Stromal cell of bone marrow (primary cell): ENCODE measurements at regions not wholly inside any gene's neighbourhood (a gene's known extent, or its start where the extent isn't known, plus 50 kb on each side); places are given as distances from the start of the nearest gene placed in this dataset.
"Not testable (repeated sequence)": the region's sequence is repeated elsewhere in the genome, so short reads cannot be mapped to it uniquely, and the experiment has no call there.

Source experiments
- DNase-seq: peaks from one replicate; pipeline ENCODE4 v3.0.0-alpha.2; 2012; ENCODE audit warnings: low read depth

DNA sequence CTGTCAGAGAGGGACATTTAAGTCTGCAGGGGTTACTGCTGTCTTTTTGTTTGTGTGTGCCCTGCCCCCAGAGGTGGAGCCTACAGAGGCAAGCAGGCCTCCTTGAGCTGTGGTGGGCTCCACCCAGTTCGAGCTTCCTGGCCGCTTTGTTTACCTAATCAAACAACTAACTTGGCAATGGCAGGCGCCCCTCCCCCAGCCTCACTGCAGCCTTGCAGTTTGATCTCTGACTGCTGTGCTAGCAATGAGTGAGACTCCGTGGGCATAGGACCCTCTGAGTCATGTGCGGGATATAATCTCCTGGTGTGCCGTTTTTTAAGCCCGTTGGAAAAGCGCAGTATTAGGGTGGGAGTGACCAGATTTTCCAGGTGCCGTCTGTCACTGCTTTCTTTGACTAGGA lies 216.8 kb upstream of the CDKN2B start:
- not testable (repeated sequence) for DNase-seq

DNA sequence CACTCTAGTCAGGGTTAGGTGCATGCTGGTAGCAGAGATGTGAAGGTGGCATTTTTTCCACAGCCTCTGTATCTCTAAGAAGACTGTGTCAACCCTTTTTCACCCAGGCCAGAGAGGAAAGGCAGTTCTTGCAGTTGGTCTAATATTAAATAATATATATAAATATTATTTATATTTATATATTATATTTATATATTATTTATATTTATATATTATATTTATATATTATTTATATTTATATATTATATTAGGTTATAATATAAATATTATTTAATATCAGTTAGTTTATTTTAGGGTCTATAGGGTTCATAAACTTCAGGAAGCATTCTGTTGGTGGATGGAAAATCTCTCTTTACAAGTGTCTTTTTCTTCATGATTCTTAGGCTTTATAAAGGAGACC lies 218.6 kb upstream of the DMRTA1 start:
- no peak for DNase-seq

DNA sequence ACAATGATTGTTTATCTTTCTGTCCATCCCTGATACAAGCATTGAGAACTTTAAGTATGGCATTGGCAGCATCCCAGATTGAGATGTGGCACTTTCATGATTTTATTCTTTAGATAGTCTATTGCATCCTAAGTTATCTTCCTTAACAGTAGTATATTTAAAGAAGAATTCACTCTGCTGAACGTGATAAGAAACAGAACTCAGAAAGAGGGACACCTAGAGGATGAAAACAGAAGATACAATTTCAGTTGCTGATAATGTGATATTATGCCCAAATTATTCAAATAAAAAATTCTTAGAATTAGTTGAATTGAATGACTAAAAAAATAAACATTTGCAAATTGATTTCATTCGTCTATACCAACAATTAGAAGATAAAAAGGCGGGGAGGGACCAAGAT lies 218.1 kb upstream of the DMRTA1 start:
- DNase-seq = no peak

DNA sequence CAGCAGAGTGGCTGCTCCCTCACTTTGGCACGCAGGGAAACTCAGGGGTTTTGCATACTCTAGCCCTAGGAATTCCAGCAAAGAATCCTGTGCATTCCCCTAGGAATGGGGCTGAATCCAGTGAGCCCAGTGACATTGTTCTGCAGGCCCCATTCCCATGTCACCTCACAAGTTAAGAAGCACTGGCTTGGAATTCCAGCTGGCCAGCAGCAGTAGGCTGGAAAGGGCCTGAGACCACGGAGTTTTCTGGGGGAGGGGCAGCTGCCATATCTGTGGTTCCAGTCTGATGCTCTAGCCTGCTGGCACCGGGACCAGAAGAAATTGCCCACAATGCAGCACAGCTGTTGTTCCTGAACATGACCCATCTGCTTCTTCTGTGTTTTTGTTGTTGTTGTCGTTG lies 217.6 kb upstream of the DMRTA1 start:
- DNase-seq = no peak

DNA sequence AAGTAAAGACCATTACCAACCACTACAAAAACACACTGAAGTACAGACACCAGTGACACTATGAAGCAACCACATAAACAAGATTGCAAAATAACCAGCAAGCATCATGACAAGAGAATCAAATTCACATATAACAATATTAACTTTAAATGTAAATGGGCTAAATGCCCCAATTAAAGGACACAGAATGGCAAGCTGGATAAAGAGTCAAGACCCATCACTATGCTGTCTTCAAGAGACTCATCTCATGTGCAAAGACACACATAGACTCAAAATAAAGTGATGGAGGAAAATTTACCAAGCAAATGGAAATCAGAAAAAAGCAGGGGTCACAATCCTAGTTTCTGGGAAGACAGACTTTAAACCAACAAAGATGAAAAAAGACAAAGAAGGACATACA lies 215.3 kb upstream of the DMRTA1 start:
- DNase-seq = not testable (repeated sequence)

DNA sequence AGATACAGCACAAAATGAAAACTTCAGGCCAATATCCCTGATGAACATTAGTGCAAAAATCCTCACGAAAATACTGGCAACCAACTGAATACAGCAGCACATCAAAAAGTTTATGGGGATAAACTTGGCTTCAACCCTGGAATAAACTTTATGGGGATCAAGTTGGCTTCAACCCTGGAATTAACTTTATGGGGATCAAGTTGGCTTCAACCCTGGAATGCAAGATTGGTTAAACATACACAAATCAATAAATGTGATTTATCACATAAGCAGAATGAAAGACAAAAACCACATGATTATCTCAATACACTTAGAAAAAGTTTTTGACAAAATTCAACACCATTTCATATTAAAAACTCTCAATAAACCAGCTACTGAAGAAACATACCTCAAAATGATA lies 213.7 kb upstream of the DMRTA1 start:
- DNase-seq = no peak

DNA sequence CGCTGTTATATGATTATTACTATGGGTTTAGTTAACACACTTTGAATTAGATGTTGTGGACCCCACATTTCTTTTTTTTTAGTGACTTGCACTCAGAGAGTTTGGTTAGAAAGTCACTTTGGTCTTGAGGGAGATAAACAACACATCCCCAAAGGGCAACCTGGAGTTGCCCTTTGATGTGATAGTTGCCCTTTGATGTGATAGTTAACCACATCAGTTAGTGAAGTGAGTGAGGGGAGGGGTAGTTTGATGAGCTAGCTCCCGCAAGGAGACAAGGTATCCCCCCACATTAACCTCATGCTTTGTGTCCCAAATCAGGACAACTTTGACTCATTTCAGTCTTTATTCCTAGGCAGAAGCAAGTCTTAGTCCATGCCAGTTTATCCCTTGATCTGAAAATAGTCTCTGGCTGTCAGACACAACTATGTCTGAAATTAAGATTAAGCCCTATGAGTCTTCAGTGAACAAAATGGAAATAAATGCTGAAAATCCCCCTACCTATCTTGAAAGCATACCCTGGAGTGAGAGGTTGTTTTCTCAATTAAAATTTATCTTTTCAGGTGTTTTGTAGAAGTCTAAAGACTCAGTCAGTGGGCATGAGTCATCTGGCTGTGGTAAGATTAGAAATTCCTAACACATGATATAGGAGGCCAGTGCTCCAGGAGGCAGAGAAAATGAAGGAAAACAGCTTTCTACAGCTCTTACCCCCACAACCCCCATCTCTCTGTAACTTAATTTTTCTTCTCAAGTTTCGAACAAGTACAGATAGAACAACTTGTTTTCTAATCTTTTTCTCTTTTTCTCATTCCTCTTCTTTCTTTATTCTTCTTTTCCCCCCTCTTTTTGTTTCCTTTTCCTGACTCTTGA lies 208.9 kb upstream of the DMRTA1 start:
- DNase-seq = peak; percentile 53

DNA sequence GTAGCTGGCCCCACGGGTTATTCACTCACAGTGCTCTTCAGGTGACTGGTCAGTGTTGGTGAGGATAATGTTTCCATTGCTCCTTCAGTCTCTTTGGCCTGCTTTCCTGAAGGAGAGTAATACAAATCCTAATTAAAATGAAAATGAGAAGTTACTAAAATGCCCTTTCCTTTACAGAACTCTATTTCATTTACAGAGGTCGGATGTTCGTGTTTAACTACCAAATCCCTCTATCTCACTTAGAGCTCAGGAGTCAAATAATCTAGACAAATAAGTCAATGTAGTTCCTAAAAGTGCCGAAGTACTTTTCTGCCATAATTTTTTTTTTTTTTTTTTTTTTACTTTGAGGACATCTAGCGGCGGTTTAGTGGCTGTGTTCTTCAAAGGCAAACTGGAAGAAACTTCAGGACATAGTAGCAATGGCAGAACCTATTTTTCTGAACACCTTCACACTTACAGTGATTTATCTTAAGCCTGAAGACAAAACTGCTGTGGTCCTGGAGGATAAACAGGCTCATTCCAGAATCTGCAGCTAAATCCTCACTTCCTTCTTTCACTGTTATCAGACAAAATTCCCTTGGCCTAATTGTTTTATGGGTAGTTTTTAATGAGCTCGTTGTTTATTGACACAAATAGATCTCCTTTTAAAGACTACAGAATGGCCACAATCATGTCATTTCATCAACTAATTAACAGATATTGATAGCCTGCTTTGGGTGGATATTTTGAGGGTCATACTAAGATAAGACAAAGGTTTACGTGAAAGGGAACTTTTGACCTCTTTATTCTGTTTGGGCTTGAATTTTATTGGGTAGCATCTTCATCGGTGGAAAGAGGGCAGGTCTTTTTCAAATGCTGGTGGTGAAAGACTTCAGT lies 207.6 kb upstream of the DMRTA1 start:
- peak; percentile 27 for DNase-seq

DNA sequence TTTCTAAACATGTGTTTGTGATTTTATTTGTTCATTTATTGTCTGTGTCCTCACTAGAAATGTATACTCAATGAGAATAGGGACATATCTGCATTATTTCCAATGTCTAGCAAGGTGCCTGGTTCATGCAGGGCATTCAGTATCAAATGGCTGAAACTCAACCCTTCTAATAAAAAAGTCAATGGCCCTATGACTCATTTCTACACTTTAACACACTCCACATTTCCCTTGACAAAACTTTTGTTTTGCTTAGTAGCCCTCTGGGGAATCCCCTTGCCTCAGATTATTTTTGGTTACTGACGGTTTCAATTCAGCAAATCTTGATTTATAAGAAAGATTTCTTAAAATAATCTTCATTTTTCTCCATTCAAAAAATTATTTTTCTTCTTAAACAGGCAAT lies 206.0 kb upstream of the DMRTA1 start:
- peak; percentile 33 for DNase-seq

DNA sequence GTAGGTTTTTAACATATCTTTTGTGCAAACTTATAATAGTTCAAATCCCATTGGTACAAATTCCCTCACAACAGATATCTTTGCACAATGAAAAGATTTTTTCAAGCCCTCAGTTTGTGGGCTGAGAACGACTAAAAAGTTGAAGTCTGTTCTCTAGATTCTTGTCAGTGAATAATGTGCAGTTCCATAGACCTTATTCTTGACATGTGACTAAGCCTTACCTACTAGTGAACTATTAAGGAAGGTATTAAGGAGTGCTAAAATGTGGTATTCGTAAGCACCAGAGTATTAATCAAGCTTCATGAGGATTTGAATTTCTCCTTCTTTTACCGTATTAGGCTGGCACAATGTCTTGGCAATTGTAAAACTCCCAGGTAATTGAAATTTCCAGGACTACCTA lies 205.6 kb upstream of the DMRTA1 start:
- DNase-seq = no peak

DNA sequence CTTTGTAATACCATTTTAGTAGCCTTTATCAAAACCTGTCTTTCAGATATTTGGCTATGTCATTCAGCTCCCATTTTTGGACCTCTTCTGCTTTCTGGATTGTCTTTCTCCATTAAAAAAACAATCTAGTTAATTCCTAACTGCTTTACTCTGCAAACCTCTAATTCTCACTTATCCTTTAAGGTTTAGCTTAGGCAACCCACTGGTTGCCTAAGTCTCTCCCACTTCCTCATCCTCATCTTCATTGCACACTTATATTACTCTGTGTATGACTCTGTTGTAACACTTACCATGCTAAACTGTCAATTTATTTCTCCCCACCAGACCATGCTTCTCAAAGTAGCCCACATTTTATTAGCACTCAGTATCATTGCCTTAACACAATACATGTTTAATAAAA lies 205.0 kb upstream of the DMRTA1 start:
- no peak for DNase-seq

DNA sequence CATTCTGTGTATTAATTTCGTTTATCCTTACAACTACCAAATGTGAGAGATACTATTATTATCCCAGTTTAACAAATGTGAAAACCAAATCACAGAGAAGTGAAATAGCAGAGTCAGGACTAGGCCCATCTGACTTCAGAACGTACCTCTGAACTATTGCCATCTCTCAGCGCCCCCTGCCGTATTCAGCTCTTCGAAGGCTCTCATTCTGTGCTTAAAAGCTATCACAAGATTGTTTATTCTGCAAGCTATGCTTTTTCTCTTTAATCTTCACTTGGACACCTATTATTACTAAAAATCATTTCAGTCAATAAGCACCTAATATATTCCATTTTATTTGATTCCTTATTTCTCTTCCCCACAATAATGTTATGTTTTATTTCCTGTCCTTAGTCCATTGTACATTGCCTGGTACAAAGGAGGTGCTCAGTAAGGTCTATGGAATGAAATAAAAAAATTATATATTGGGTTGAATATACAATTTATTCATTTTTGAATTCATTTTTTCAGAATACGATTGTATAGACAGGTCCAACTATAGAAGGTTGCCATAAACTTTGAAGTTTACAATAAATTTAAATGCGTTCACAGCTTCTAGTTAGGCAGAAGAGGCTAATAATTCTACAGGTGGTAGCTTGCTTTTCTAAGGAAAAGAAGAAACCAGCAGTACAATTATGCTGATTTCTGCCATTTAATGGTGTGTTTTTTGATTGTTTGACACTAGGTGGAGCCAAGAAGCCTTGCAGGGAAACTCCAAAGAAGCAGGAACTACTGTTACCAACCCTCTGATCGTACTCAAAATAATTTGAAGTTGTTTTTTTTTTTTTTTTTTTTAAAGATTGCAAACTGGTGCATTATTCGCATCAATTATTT lies 202.2 kb upstream of the DMRTA1 start:
- DNase-seq = peak; percentile 37

DNA sequence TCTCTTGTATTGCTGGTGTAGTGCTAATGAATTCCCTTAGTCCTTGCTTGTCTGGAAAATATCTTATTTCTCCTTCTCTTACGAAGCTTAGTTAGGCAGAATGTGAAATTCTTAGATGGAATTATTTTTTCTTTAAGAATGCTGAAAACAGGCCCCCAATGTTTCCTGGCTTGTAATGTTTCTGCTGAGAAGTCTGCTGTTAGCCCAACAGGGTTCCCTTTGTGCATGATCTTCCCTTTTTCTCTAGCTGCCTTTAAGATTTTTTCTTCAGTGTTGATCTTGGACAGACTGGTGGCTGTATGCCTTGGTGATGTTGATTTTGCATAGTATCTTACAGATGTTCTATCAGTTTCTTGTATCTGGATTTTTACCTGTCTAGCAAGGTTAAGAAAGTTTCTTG lies 191.3 kb upstream of the DMRTA1 start:
- no peak for DNase-seq

DNA sequence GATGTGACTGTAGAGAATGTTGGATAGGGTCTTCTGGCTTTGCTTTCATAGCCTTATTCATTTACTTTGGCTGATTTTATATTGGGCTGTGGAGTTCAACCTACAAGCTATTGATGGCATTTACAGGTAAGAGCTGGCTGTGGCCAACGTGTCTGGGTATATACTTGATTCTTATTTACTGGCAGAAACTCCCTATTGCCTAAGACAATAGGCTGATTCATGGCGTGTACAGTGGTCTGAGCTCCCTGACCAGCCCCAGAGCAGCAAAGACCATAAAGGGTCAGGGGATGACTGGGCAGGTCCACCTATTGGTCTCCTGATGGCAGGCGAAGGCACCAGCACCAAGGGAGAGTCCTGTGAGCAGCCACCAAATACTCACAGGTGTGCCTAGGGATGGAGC lies 190.2 kb upstream of the DMRTA1 start:
- DNase-seq = no peak

DNA sequence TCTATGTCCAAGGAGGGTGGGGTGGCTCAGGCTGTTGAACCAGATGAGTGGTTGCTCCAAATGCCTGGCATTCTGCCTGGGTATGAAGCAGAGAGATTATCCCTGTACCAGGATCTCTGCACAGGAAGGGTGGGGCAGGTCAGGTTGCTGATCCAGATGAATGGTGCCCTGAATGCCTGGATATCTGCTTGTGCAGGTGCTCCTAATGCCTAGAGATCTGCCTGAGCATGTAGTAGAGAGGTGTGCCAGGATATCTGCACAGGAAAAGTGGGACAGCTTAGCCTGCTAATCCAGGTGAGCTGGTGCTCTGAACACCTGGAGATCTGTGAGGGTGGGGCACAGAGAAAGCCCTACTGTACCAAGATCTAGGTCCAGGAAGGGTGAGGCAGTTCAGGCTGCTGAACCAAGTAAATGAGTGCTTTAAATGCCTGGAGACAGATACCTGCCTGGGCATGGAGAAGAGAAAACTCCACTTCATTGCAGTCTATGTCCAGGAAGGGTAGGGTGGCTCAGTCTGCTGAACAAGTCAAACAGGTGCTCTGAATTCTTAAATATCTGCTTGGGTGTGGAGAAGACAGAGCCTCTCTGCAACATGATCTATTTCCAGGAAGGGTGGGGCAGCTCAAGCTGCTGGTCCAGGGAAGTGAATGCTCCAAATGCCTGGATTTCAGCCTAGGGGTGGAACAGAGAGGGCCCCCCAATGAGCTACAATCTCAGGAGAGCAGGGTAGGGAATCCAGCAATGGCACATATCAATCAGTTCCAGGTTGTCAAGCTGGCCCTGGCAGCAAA lies 189.4 kb upstream of the DMRTA1 start:
- no peak for DNase-seq

DNA sequence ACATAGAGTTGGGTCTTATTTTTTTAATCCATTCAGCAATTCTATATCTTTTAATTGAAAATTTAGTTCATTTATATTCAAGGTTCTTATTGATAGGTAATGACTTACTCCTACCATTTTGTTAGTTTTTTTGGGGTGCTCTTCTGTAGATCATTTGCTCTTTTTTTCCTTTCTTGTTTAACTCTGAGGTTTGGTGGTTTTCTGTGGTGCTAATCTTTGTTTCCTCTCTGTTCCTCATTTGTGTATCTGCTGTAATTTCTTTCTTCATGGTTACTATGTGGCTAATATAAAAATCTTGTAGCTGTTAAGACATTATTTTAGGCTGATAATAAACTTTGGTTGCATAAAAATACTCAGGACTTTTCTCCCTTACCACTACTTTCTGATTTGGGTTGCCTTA lies 181.6 kb upstream of the DMRTA1 start:
- DNase-seq = no peak

DNA sequence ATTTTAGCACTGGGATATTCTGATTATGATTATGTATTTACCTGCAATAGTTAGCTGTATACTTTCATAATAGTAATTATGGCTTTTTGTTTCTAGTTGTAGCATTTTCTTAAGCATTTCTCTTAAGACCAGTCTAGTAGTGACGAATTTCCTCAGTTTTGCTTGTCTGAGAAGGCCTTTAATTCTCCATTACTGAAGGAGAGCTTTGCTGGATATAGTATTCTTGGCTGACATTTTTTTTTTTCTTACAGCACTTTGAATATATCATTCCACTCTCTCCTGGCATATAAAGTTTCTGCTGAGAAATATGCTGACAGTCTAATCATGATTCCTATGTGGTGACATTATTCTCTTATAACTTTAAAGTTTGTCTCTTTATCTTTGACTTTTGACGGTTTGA lies 181.1 kb upstream of the DMRTA1 start:
- no peak for DNase-seq

DNA sequence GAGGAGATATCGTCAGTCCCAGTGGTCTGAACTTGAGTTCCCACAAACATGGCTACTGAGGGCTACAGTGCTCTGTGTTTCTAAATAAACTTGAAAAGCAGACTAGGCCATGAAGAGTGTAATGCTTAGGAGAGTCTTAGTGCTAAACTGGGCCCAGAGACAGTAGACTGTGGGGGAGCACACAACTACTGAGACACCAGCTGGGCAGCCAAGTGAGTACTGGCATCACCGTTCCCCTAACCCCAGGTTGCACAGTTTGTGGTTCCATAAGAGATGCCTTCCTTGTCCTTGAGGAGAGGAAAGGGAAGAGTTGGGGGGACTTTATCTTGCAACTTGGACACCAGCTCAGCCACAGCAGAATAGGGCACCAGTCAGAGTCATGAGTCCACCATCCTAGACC lies 172.1 kb upstream of the DMRTA1 start:
- DNase-seq = no peak

DNA sequence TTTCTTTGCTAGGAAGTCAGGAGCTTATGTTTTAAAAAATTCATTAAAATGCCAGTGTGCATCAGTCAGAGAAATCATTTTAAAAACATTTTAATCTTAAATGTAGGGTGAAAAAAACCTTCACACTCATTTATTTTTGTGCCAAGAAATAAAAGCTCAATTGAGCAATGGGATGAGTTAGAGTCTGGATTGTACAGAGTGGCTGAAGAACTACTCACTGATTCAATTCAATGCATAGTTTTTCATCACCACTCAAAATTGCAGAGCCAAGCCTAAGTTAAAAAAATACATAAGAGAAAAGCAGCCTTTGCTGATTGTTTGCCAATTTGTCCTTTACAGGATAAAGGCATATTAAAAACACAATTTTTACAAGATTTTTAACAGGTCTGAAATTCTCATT lies 168.2 kb upstream of the DMRTA1 start:
- DNase-seq = peak; percentile 13

DNA sequence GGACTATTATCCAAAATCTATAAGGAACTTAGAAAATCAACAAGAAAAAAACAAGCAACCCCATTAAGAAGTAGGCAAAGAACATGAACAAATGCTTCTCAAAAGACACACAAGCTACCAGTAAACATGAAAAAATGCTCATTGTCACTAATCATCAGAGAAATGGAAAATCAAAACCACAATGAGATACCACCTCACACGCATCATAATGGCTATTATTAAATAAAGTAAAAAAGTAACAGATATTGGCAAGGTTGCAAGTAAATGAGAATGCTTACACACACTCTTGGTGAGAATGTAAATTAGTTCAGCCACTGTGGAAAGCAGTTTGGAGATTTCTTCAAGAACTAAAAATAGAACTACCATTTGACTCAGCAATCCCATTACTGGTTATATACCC lies 167.0 kb upstream of the DMRTA1 start:
- no peak for DNase-seq

DNA sequence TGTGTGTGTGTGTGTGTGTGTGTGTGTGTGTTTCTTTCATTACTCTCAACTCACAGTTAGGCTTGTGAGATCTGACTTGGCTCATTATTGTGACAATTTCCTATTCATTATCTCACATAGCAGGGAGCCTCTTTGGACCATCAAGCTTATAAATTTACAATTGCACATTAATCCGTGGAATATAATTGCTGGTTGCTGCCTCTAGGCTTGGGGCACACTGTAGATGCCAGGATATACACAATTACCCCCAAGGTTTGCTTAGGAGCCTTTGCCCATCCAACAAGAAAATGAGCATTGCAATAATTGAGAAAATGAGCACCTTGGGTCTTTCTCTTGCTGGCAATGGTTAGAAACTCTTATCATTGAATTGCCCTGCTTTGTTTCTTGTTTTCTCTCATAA lies 161.6 kb upstream of the DMRTA1 start:
- no peak for DNase-seq

DNA sequence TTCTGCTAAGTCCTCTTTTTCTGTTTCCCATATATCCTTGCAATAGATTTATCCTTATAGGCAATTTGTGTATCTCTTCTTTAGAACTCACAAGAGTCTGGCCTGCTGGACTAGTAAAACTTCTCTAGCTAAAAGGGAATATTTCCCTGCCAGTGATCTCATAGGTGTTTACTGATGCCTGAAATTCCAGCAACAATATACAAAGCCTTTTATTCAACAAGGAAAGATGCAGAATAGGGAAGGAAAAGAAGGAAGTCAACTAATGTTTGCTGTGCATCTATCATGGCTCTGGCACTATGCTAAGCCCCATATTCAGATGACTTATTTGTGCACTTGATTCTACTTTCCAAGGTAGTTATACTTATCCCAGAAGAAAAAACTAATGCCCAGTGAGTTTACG lies 160.0 kb upstream of the DMRTA1 start:
- DNase-seq = no peak
